HL-60 (cell line): ENCODE measurements at regions not wholly inside any gene's neighbourhood (a gene's known extent, or its start where the extent isn't known, plus 50 kb on each side); places are given as distances from the start of the nearest gene placed in this dataset.

Experiments used
- DNase-seq, 2 experiments: peaks; one replicate each; pipeline ENCODE4 v3.0.0-alpha.2; 2010 to 2020; ENCODE audit warnings: low read depth in 1 of 2, low spot score in 1 of 2
- H3K27ac ChIP-seq: fragments of 250-450 bp; sonication (Bioruptor Pico); replicated peaks from 2 replicates; pipeline ENCODE4 v1.5.1; 2020; ENCODE audit warnings: mild to moderate bottlenecking, moderate library complexity
- H3K27me3 ChIP-seq: fragments of 250-450 bp; sonication (Bioruptor Pico); 2 replicates; pipeline ENCODE4 v1.5.1; 2021; ENCODE audit warnings: mild to moderate bottlenecking, moderate library complexity; ENCODE audit not compliant: insufficient read depth, poor library complexity, severe bottlenecking
- H3K4me3 ChIP-seq: replicated peaks from 2 replicates; pipeline ENCODE4 v1.5.1; 2011; ENCODE audit warnings: mild to moderate bottlenecking, control low read depth, low read length; ENCODE audit not compliant: insufficient read depth
- GABPA ChIP-seq: IDR thresholded peaks from 2 replicates; pipeline ENCODE4 v1.6.1; 2012; ENCODE audit warnings: low read depth
- POLR2AphosphoS5 ChIP-seq: IDR thresholded peaks from 2 replicates; pipeline ENCODE4 v1.6.1; 2012; ENCODE audit warnings: low read depth
- SPI1 ChIP-seq: IDR thresholded peaks from 2 replicates; pipeline ENCODE4 v1.6.1; 2012; ENCODE audit warnings: low read depth, mild to moderate bottlenecking, borderline replicate concordance
- TF ChIP-seq, protein P1 (sequence below): IDR thresholded peaks from one replicate; pipeline ENCODE4 v1.5.1; 2011; ENCODE audit warnings: low read length, control low read depth, inconsistent platforms; ENCODE audit not compliant: insufficient read depth
- TF ChIP-seq, protein P2 (sequence below): IDR thresholded peaks from 2 replicates; pipeline ENCODE4 v1.6.1; 2012; ENCODE audit warnings: low read depth; ENCODE audit not compliant: insufficient replicate concordance

DNA sequence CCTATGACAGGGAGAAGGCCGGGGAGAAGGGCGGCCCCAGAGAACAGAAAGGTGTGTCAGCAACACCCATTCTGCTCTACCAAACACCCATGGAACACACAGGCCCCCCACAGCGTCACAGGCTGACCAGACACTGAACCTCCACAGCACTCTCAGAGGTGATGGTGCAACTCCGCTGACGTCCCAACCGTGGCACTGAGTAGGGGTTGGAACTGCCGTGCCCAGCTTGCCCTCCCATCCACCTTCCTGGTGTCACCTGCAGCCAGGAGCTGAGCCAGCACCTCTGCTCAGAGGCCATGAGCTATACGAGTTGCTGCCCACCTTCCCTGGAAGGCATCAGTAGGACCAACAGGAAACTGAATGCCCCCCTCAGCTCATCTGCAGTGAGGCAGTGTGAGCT, 412.9 kb upstream of the SALL3 start:
- no peak for DNase-seq
- TF ChIP-seq, protein P1, sequence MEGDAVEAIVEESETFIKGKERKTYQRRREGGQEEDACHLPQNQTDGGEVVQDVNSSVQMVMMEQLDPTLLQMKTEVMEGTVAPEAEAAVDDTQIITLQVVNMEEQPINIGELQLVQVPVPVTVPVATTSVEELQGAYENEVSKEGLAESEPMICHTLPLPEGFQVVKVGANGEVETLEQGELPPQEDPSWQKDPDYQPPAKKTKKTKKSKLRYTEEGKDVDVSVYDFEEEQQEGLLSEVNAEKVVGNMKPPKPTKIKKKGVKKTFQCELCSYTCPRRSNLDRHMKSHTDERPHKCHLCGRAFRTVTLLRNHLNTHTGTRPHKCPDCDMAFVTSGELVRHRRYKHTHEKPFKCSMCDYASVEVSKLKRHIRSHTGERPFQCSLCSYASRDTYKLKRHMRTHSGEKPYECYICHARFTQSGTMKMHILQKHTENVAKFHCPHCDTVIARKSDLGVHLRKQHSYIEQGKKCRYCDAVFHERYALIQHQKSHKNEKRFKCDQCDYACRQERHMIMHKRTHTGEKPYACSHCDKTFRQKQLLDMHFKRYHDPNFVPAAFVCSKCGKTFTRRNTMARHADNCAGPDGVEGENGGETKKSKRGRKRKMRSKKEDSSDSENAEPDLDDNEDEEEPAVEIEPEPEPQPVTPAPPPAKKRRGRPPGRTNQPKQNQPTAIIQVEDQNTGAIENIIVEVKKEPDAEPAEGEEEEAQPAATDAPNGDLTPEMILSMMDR = no peak
- TF ChIP-seq, protein P2, sequence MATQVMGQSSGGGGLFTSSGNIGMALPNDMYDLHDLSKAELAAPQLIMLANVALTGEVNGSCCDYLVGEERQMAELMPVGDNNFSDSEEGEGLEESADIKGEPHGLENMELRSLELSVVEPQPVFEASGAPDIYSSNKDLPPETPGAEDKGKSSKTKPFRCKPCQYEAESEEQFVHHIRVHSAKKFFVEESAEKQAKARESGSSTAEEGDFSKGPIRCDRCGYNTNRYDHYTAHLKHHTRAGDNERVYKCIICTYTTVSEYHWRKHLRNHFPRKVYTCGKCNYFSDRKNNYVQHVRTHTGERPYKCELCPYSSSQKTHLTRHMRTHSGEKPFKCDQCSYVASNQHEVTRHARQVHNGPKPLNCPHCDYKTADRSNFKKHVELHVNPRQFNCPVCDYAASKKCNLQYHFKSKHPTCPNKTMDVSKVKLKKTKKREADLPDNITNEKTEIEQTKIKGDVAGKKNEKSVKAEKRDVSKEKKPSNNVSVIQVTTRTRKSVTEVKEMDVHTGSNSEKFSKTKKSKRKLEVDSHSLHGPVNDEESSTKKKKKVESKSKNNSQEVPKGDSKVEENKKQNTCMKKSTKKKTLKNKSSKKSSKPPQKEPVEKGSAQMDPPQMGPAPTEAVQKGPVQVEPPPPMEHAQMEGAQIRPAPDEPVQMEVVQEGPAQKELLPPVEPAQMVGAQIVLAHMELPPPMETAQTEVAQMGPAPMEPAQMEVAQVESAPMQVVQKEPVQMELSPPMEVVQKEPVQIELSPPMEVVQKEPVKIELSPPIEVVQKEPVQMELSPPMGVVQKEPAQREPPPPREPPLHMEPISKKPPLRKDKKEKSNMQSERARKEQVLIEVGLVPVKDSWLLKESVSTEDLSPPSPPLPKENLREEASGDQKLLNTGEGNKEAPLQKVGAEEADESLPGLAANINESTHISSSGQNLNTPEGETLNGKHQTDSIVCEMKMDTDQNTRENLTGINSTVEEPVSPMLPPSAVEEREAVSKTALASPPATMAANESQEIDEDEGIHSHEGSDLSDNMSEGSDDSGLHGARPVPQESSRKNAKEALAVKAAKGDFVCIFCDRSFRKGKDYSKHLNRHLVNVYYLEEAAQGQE = no peak
- no peak for TF ChIP-seq GABPA
- TF ChIP-seq SPI1 = no peak
- TF ChIP-seq POLR2AphosphoS5 = no peak
- H3K27me3 ChIP-seq = no peaks in the 10 kb centered on the region
- no peak overlapping the region for H3K27ac ChIP-seq
- no peak overlapping the region for H3K4me3 ChIP-seq

DNA sequence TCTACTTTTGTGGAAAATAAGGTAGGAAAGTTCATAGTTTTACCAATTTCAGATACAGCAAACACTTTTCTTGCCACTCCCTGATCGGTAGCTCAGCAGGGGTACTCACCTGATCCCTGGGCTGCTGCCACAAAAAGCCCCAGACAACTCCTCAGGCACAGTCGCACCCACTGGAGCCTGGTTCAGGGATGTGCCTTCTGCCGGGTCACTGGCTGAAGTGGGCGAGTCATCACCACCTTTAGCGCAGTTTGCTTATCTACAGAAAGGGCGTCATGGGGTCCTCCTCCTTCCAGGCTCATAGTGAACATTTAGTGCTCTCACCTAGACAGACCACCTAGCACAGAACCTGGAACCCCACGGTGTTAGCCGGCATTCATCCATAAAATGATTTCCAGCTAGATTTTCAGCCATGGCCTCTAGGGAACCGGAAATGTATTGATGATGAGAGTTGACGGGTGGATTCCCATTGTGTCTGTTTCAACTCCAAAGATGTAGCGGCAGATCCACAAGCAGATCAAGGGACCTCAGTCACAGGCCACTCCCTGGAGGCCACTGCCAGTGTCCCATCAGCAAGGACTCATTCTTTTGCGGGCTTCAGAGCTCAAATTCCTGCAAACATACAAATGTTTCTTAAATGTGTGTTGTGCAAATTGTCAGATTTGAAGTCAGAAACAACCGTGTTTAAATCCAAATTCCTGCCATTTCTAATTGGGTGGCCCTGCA, 408.4 kb upstream of the SALL3 start:
- Histone ChIP-seq H3K27ac (no peak overlapping the region), H3K4me3 (no peak overlapping the region), H3K27me3 (no peaks in the 10 kb centered on the region)
- no peak for DNase-seq
- TF ChIP-seq GABPA (no peak), SPI1 (no peak), POLR2AphosphoS5 (no peak)
- TF ChIP-seq, protein P1 = no peak
- TF ChIP-seq, protein P2 = no peak

DNA sequence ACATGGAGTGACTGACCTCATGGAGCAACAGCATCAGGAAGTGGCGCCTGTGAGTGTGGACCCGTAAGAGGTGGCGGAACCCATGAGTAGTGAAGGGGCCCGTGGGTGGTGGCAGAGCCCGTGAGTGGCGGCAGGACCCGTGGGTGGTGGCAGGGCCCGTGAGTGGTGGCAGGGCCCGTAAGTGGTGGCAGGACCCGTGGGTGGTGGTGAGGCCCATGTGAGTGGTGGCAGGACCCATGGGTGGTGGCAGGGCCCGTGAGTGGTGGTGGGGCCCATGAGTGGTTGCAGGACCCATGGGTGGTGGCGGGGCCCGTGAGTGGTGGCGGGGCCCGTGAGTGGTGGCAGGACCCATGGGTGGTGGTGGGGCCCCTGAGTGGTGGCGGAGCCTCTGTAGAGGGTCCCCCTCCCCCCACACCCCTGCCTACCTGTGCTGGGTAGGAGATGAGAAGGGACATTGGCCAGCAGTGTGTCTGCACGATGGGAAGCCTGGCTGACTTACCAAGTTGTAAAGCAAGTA, 407.7 kb upstream of the SALL3 start:
- Histone ChIP-seq H3K4me3 (no peak overlapping the region), H3K27me3 (no peaks in the 10 kb centered on the region), H3K27ac (no peak overlapping the region)
- DNase-seq = no peak
- TF ChIP-seq, protein P2 = no peak
- TF ChIP-seq GABPA (no peak), SPI1 (no peak), POLR2AphosphoS5 (no peak)
- TF ChIP-seq, protein P1 = no peak
